ENCODE measurements at regions not wholly inside any gene's neighbourhood (a gene's known extent, or its start where the extent isn't known, plus 50 kb on each side); places are given as distances from the start of the nearest gene placed in this dataset.
A peak's percentile ranks its signal among the peaks of the same experiment; 100 is the strongest.

GRCh38 chr3:18847583-18848197 lies 300.6 kb upstream of the KCNH8 start:
- Histone ChIP-seq H4K20me1 (replicated peaks in 1 of 2; ENCODE audit: control insufficient read depth in 1 of 2, insufficient read depth in 2 of 2, low read length in 2 of 2) (no peaks in the 10 kb centered on the region), H3K4me3 (ENCODE audit: extremely low read depth in 1 of 4, insufficient read depth in 2 of 4, low read depth in 3 of 4, low read length in 4 of 4) (no peak overlapping the region), H4K8ac (ENCODE audit: extremely low read depth, insufficient read depth, low read length) (no peak overlapping the region), H3K18ac (ENCODE audit: extremely low read depth, low read length) (no peak overlapping the region), H3K4ac (replicated peaks; ENCODE audit: insufficient read length, low read depth, low read length) (no peak overlapping the region), H3K79me1 (ENCODE audit: low read depth, low read length) (no peaks in the 10 kb centered on the region), H2BK12ac (ENCODE audit: low read depth, low read length) (no peak overlapping the region), H2BK5ac (ENCODE audit: low read depth, low read length) (no peak overlapping the region), H3K23ac (ENCODE audit: insufficient read length) (no peak overlapping the region), H3K27me3 (replicated peaks in 1 of 4; ENCODE audit: control insufficient read depth in 3 of 4, extremely low read depth in 1 of 4, insufficient read depth in 3 of 4, low read length in 3 of 4) (no peaks in the 10 kb centered on the region), H2AK5ac (ENCODE audit: low read depth, low read length) (no peak overlapping the region), H2BK20ac (ENCODE audit: low read length) (no peak overlapping the region), H3K23me2 (ENCODE audit: low read depth, low read length) (no peaks in the 10 kb centered on the region), H3K4me1 (replicated peaks in 1 of 4; ENCODE audit: control insufficient read depth in 3 of 4, insufficient read depth in 4 of 4, low read length in 3 of 4) (peaks cover 0 to 3% (median 2%) of the 10 kb centered on the region in 4 experiments; a peak in 1 of 7 replicates), H3K79me2 (ENCODE audit: control insufficient read depth in 1 of 2, insufficient read depth in 2 of 2, low read length in 2 of 2) (no peaks in the 10 kb centered on the region), H2BK15ac (ENCODE audit: low read length) (no peak overlapping the region), H2AFZ (ENCODE audit: low read length) (no peak overlapping the region), H3K9me3 (ENCODE audit: insufficient read depth in 2 of 2, low read depth in 1 of 2, low read length in 1 of 2) (no peaks in the 10 kb centered on the region), H3K14ac (ENCODE audit: insufficient read length) (no peak overlapping the region), H4K5ac (ENCODE audit: insufficient read length, low read depth, low read length) (no peak overlapping the region), H2BK120ac (replicated peaks; ENCODE audit: low read depth, low read length) (no peak overlapping the region), H3K36me3 (ENCODE audit: control insufficient read depth in 2 of 4, insufficient read depth in 4 of 4, low read length in 3 of 4) (no peaks in the 10 kb centered on the region), H3K56ac (replicated peaks; ENCODE audit: insufficient read length, low read depth, low read length) (no peak overlapping the region), H3K27ac (ENCODE audit: low read depth, low read length) (no peak overlapping the region), H4K91ac (replicated peaks; ENCODE audit: insufficient read length, low read length) (no peak overlapping the region), H3K9ac (replicated peaks in 1 of 4; ENCODE audit: extremely low read depth in 1 of 4, low read depth in 3 of 4, low read length in 3 of 4) (no peak overlapping the region), H3K4me2 (ENCODE audit: insufficient read depth in 1 of 2, low read depth in 2 of 2, low read length in 2 of 2) (no peak overlapping the region)
- FAIRE-seq: peak; percentile 88
- POLR2A ChIA-PET (ENCODE audit: partially characterized antibody): interaction anchor here (0.6 kb wide), 1 partner anchor 689 kb away, joined by 3 read pairs; no protein-coding TSS in a partner anchor
- WGBS, 2 experiments (ENCODE audit: extremely low coverage in 1 of 2, insufficient coverage in 1 of 2, insufficient read length in 1 of 2, insufficient replicate concordance in 2 of 2, low coverage in 1 of 2, low lambda C conversion rate in 2 of 2, missing lambda C conversion rate in 1 of 2): 72% methylated on average over 5 of the region's 5 CpGs; no CpG with 5 or more reads in 1 of the 2 experiments
- DNase-seq (ENCODE audit: low read depth in 1 of 2, low spot score in 2 of 2): no peak
- CTCF ChIA-PET (ENCODE audit: partially characterized antibody): interaction anchor here (0.6 to 3.6 kb wide), 24 partner anchors 8 to 695 kb away, joined by 3 to 35 read pairs (median 4); no protein-coding TSS in a partner anchor
- TF ChIP-seq RAD21 (IDR thresholded peaks at IDR 0.05 in 1 of 2, conservative IDR thresholded peaks at IDR 0.05 in 1 of 2; ENCODE audit: low read depth in 2 of 2, low read length in 2 of 2): peak; percentile 24 to 43
- TF ChIP-seq HDAC2 (IDR thresholded peaks at IDR 0.05; ENCODE audit: borderline replicate concordance in 1 of 2, low read depth in 2 of 2, low read length in 2 of 2): no peak
- no peak for TF ChIP-seq CBX8 (IDR thresholded peaks at IDR 0.05; ENCODE audit: borderline replicate concordance, low read depth, low read length)
- no peak for TF ChIP-seq EZH2 (IDR thresholded peaks at IDR 0.05; ENCODE audit: low read depth, low read length, severe bottlenecking)
- TF ChIP-seq BRCA1 (IDR thresholded peaks at IDR 0.05; ENCODE audit: low read depth, low read length): no peak
- no peak for TF ChIP-seq BCL11A (IDR thresholded peaks at IDR 0.05; ENCODE audit: low read depth in 2 of 2, low read length in 2 of 2)
- no peak for TF ChIP-seq NANOG (IDR thresholded peaks at IDR 0.05; ENCODE audit: insufficient read depth, low read depth, low read length, poor library complexity, severe bottlenecking)
- no peak for TF ChIP-seq MAFK (IDR thresholded peaks at IDR 0.05; ENCODE audit: low read depth, low read length)
- peak in 2 of 3 experiments; percentile 34 to 38; a peak in 2 of 4 replicates for TF ChIP-seq CTCF (IDR thresholded peaks at IDR 0.05; ENCODE audit: control extremely low read depth in 1 of 3, insufficient read depth in 1 of 3, low read depth in 1 of 3, low read length in 3 of 3)
- TF ChIP-seq POLR2AphosphoS5 (IDR thresholded peaks at IDR 0.05; ENCODE audit: low read depth, low read length): no peak

All from H1 (cell line).